Fibroblast of lung (primary cell): ENCODE measurements at regions not wholly inside any gene's neighbourhood (a gene's known extent, or its start where the extent isn't known, plus 50 kb on each side); places are given as distances from the start of the nearest gene placed in this dataset.
"Not testable (repeated sequence)": the region's sequence is repeated elsewhere in the genome, so short reads cannot be mapped to it uniquely, and the experiment has no call there.

Experiments used
- DNase-seq, 2 donors: peaks; one replicate each; pipeline versions ENCODE4 v3.0.0 to v3.0.0-alpha.2; 2010; ENCODE audit warnings: low read depth in 2 of 2
- H2AFZ ChIP-seq: 2 replicates; pipeline ENCODE4 v1.5.1; 2012; ENCODE audit warnings: low read length, control low read depth, inconsistent platforms
- H3K27ac ChIP-seq: 2 replicates; pipeline ENCODE4 v1.5.1; 2011; ENCODE audit warnings: low read length, control low read depth; ENCODE audit not compliant: insufficient read depth
- H3K27me3 ChIP-seq: 2 replicates; pipeline ENCODE4 v1.5.1; 2011; ENCODE audit warnings: mild to moderate bottlenecking, low read length; ENCODE audit not compliant: control insufficient read depth, insufficient read depth
- H3K36me3 ChIP-seq: 2 replicates; pipeline ENCODE4 v1.5.1; 2011; ENCODE audit warnings: low read length; ENCODE audit not compliant: control insufficient read depth, insufficient read depth
- H3K4me1 ChIP-seq: 2 replicates; pipeline ENCODE4 v1.5.1; 2011; ENCODE audit warnings: low read length; ENCODE audit not compliant: control insufficient read depth, insufficient read depth; ENCODE audit errors: extremely low read depth
- H3K4me2 ChIP-seq: 2 replicates; pipeline ENCODE4 v1.5.1; 2011; ENCODE audit warnings: low read length, control low read depth; ENCODE audit not compliant: insufficient read depth; ENCODE audit errors: extremely low read depth
- H3K4me3 ChIP-seq, 4 experiments: fragments of 200-600 bp in 1 of 4; sonication (generic) in 1 of 4; replicated peaks in 1 of 4; 2 replicates each; pipeline ENCODE4 v1.5.1; 2011 to 2016; ENCODE audit warnings: low read length in 4 of 4, low read depth in 3 of 4, mild to moderate bottlenecking in 3 of 4, control low read depth in 2 of 4, inconsistent platforms in 1 of 4, mixed read lengths in 1 of 4; ENCODE audit not compliant: insufficient read depth in 1 of 4; ENCODE audit errors: control extremely low read depth in 1 of 4
- H3K79me2 ChIP-seq: 2 replicates; pipeline ENCODE4 v1.5.1; 2012; ENCODE audit warnings: mild to moderate bottlenecking, low read length, inconsistent platforms; ENCODE audit not compliant: control insufficient read depth, insufficient read depth
- H3K9ac ChIP-seq: 2 replicates; pipeline ENCODE4 v1.5.1; 2011; ENCODE audit warnings: mild to moderate bottlenecking, low read length, control low read depth; ENCODE audit not compliant: insufficient read depth
- H3K9me3 ChIP-seq: 2 replicates; pipeline ENCODE4 v1.5.1; 2012; ENCODE audit warnings: low read depth, low read length; ENCODE audit not compliant: control insufficient read depth, insufficient read depth
- H4K20me1 ChIP-seq: 2 replicates; pipeline ENCODE4 v1.5.1; 2011; ENCODE audit warnings: low read length; ENCODE audit not compliant: control insufficient read depth, insufficient read depth; ENCODE audit errors: extremely low read depth
- CTCF ChIP-seq, 2 donors: IDR thresholded peaks in 1 of 2; conservative IDR thresholded peaks in 1 of 2; 1 replicate in 1 of 2; 2 replicates in 1 of 2; pipeline ENCODE4 v1.5.1; 2011 to 2012; ENCODE audit warnings: low read length in 2 of 2, control low read depth in 1 of 2, inconsistent platforms in 1 of 2, low read depth in 1 of 2, mild to moderate bottlenecking in 1 of 2
- EZH2 ChIP-seq: IDR thresholded peaks from 2 replicates; pipeline ENCODE4 v1.5.1; 2012; ENCODE audit warnings: low read length, control low read depth, mild to moderate bottlenecking; ENCODE audit errors: missing control alignments

GRCh38 chr12:89225401-89225800 lies 126.9 kb downstream of the DUSP6 start:
- H3K9ac ChIP-seq: no peak overlapping the region
- H3K4me3 ChIP-seq: no peak overlapping the region
- DNase-seq: peak; percentile 22 to 81
- no peaks in the 10 kb centered on the region for H4K20me1 ChIP-seq
- TF ChIP-seq CTCF (conservative IDR thresholded peaks at IDR 0.05 in 1 of 2, IDR thresholded peaks at IDR 0.05 in 1 of 2; ENCODE audit: low read depth in 1 of 2, low read length in 2 of 2): no peak
- TF ChIP-seq EZH2: no peak
- peak overlapping the region; percentile 71 for H3K27ac ChIP-seq
- H3K27me3 ChIP-seq: no peaks in the 10 kb centered on the region
- peak overlapping the region; percentile 64 for H3K4me2 ChIP-seq
- H2AFZ ChIP-seq: peak overlapping the region; percentile 85
- no peaks in the 10 kb centered on the region for H3K9me3 ChIP-seq
- no peaks in the 10 kb centered on the region for H3K79me2 ChIP-seq
- H3K4me1 ChIP-seq: peaks cover 5% of the 10 kb centered on the region
- H3K36me3 ChIP-seq: no peaks in the 10 kb centered on the region

- H4K20me1 ChIP-seq, H3K9ac ChIP-seq, H3K4me1 ChIP-seq, H3K9me3 ChIP-seq, H3K36me3 ChIP-seq, H2AFZ ChIP-seq, H3K27ac ChIP-seq, DNase-seq, H3K27me3 ChIP-seq, H3K4me3 ChIP-seq, H3K4me2 ChIP-seq, H3K79me2 ChIP-seq: not testable (repeated sequence)
These were observed 129.7 kb downstream of the DUSP6 start for GRCh38 chr12:89222580-89222979.

- no peak overlapping the region for H3K4me2 ChIP-seq
- no peak overlapping the region for H3K9ac ChIP-seq
- no peak overlapping the region for H3K27ac ChIP-seq
- no peaks in the 10 kb centered on the region for H3K4me1 ChIP-seq
- no peaks in the 10 kb centered on the region for H3K9me3 ChIP-seq
- peak in 1 of 2 donors; percentile 45 for DNase-seq
- TF ChIP-seq EZH2 (no peak), CTCF (conservative IDR thresholded peaks at IDR 0.05 in 1 of 2, IDR thresholded peaks at IDR 0.05 in 1 of 2; ENCODE audit: low read depth in 1 of 2, low read length in 2 of 2) (no peak)
- H3K36me3 ChIP-seq: no peaks in the 10 kb centered on the region
- H4K20me1 ChIP-seq: no peaks in the 10 kb centered on the region
- H3K4me3 ChIP-seq: no peak overlapping the region
- no peaks in the 10 kb centered on the region for H3K27me3 ChIP-seq
- H3K79me2 ChIP-seq: no peaks in the 10 kb centered on the region
- no peak overlapping the region for H2AFZ ChIP-seq
These were observed 134.8 kb downstream of the DUSP6 start for GRCh38 chr12:89217472-89217871.
